ENCODE measurements at regions not wholly inside any gene's neighbourhood (a gene's known extent, or its start where the extent isn't known, plus 50 kb on each side); places are given as distances from the start of the nearest gene placed in this dataset.

DNA sequence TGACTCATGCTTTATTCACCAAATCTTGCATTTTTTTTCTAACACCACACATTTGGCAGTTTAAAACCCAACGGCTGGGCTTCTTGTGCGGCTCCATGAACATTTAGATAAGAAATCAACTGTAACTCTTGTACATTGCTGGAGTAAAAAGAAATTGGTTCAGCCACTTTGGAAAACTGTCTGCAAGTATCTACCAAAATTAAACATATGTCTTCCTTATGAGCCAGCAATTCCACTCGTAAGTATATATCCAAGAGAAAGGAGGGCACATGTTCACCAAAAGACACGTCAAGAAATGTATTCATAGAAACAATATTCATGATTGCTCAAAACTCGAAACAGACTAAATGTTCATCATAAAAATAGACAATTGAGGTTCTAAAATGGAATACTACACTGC is 291.9 kb upstream of the POU1F1 start:
- TF ChIP-seq, protein P1, sequence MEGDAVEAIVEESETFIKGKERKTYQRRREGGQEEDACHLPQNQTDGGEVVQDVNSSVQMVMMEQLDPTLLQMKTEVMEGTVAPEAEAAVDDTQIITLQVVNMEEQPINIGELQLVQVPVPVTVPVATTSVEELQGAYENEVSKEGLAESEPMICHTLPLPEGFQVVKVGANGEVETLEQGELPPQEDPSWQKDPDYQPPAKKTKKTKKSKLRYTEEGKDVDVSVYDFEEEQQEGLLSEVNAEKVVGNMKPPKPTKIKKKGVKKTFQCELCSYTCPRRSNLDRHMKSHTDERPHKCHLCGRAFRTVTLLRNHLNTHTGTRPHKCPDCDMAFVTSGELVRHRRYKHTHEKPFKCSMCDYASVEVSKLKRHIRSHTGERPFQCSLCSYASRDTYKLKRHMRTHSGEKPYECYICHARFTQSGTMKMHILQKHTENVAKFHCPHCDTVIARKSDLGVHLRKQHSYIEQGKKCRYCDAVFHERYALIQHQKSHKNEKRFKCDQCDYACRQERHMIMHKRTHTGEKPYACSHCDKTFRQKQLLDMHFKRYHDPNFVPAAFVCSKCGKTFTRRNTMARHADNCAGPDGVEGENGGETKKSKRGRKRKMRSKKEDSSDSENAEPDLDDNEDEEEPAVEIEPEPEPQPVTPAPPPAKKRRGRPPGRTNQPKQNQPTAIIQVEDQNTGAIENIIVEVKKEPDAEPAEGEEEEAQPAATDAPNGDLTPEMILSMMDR (optimal IDR thresholded peaks at IDR 0.05 in 1 of 3, IDR thresholded peaks at IDR 0.05 in 1 of 3, conservative IDR thresholded peaks at IDR 0.05 in 1 of 3; ENCODE audit: extremely low read depth in 1 of 3, insufficient read depth in 2 of 3, low read length in 3 of 3) = no peak
- no peak for TF ChIP-seq EZH2 (IDR thresholded peaks at IDR 0.05; ENCODE audit: low read length)

All from keratinocyte (primary cell).